GM18873 (cell line): ENCODE measurements at regions not wholly inside any gene's neighbourhood (a gene's known extent, or its start where the extent isn't known, plus 50 kb on each side); places are given as distances from the start of the nearest gene placed in this dataset.
"Not testable (repeated sequence)": the region's sequence is repeated elsewhere in the genome, so short reads cannot be mapped to it uniquely, and the experiment has no call there.

Experiments
- ATAC-seq: cut with Tn5 transposase; IDR thresholded peaks from one replicate; pipeline ENCODE4 v1.9.1; 2021; ENCODE audit warnings: mild to moderate bottlenecking, moderate library complexity, moderate number of reproducible peaks; ENCODE audit not compliant: unreplicated experiment, low FRiP score

GRCh38 chr2:87342175-87342574 lies 320.5 kb upstream of the PLGLB1 start:
- not testable (repeated sequence) for ATAC-seq

- not testable (repeated sequence) for ATAC-seq
These were observed 321.7 kb upstream of the PLGLB1 start for GRCh38 chr2:87343347-87343746.

GRCh38 chr2:87345283-87345682 lies 323.6 kb upstream of the PLGLB1 start:
- not testable (repeated sequence) for ATAC-seq

GRCh38 chr2:87348556-87348955 lies 326.9 kb upstream of the PLGLB1 start:
- not testable (repeated sequence) for ATAC-seq

- not testable (repeated sequence) for ATAC-seq
These were observed 327.4 kb upstream of the PLGLB1 start for GRCh38 chr2:87349006-87349405.

- ATAC-seq = not testable (repeated sequence)
These were observed 330.7 kb upstream of the PLGLB1 start for GRCh38 chr2:87352178-87352934.

GRCh38 chr2:87353408-87353807 lies 331.8 kb upstream of the PLGLB1 start:
- not testable (repeated sequence) for ATAC-seq

GRCh38 chr2:87354102-87354501 lies 332.5 kb upstream of the PLGLB1 start:
- not testable (repeated sequence) for ATAC-seq

GRCh38 chr2:87360250-87360649 lies 338.6 kb upstream of the PLGLB1 start:
- not testable (repeated sequence) for ATAC-seq

- not testable (repeated sequence) for ATAC-seq
These were observed 339.3 kb upstream of the PLGLB1 start for GRCh38 chr2:87360927-87361326.

GRCh38 chr2:87361805-87362204 lies 340.2 kb upstream of the PLGLB1 start:
- ATAC-seq = not testable (repeated sequence)

GRCh38 chr2:87364379-87364778 lies 342.7 kb upstream of the PLGLB1 start:
- not testable (repeated sequence) for ATAC-seq

GRCh38 chr2:87365038-87365437 lies 343.4 kb upstream of the PLGLB1 start:
- ATAC-seq = not testable (repeated sequence)

GRCh38 chr2:87386063-87386560 lies 361.8 kb upstream of the PLGLB2 start:
- not testable (repeated sequence) for ATAC-seq

- ATAC-seq = not testable (repeated sequence)
These were observed 352.1 kb upstream of the PLGLB2 start for GRCh38 chr2:87395784-87396183.

- not testable (repeated sequence) for ATAC-seq
These were observed 351.2 kb upstream of the PLGLB2 start for GRCh38 chr2:87396551-87397265.

GRCh38 chr2:87397276-87398065 lies 350.4 kb upstream of the PLGLB2 start:
- ATAC-seq = not testable (repeated sequence)

- ATAC-seq = not testable (repeated sequence)
These were observed 349.2 kb upstream of the PLGLB2 start for GRCh38 chr2:87398567-87399305.

GRCh38 chr2:87401726-87402345 lies 346.1 kb upstream of the PLGLB2 start:
- ATAC-seq = no peak

- no peak for ATAC-seq
These were observed 344.1 kb upstream of the PLGLB2 start for GRCh38 chr2:87403893-87404175.
